H54 (cell line): ENCODE measurements at regions not wholly inside any gene's neighbourhood (a gene's known extent, or its start where the extent isn't known, plus 50 kb on each side); places are given as distances from the start of the nearest gene placed in this dataset.
"Not testable (repeated sequence)": the region's sequence is repeated elsewhere in the genome, so short reads cannot be mapped to it uniquely, and the experiment has no call there.

Source experiments
- DNase-seq: peaks from one replicate; pipeline ENCODE4 v3.0.0; 2011; ENCODE audit warnings: low spot score, mixed read lengths; ENCODE audit not compliant: insufficient read length
- FAIRE-seq: peaks from 3 replicates; lab custom pipeline; 2011; peaks lifted over from hg19 to GRCh38; lab: Jason Lieb, UNC
- POLR2A ChIP-seq: IDR thresholded peaks from 2 replicates; pipeline ENCODE4 v1.6.1; 2011; ENCODE audit warnings: low read depth, mild to moderate bottlenecking, low read length

DNA sequence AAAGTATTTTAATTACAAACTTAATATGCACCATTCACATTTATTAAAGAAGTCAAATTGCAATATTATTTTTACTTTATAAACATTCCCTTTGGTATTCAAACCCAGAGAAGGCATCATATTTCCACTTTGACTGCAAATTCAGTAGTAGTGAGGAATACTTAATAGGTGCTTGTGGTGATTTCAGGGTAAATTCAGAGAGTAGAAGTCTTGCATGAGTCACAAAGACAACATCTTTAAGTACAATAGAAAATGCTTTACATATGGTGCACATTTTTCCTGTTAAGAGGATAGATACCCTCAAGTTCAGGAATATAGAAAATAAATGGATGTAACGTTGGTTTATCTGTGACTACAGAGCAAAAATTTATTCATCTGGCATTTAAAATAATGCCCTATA lies 390.2 kb downstream of the TENT5A start:
- TF ChIP-seq POLR2A: no peak
- peak; percentile 3 for DNase-seq
- peak; percentile 89 for FAIRE-seq

DNA sequence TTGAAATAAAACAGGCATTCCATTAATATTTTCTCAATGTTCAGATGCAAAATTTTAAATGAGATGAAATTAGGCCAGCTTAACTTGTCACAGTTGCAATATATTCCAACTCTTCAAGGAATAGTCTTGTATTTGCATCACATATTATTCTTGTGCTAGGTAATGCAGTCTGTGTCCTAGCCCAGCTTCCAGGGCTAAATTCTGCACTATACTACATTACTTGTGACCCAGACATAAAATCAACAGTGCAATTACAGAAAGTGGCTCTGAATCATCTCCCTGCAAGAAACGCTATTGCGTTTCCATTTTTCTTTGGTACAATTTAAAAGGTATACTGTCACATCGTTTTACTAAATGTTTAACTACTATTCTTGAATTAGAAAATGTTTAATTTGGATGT lies 399.2 kb downstream of the TENT5A start:
- TF ChIP-seq POLR2A: no peak
- DNase-seq: no peak
- no peak for FAIRE-seq

- DNase-seq, FAIRE-seq: not testable (repeated sequence)
These were observed 408.5 kb downstream of the TENT5A start for GRCh38 chr6:81344026-81344425.

- TF ChIP-seq POLR2A: no peak
- no peak for FAIRE-seq
- DNase-seq: no peak
These were observed 411.5 kb downstream of the TENT5A start for GRCh38 chr6:81340946-81341345.

GRCh38 chr6:81331526-81331925 lies 421.0 kb downstream of the TENT5A start:
- FAIRE-seq (no peak), DNase-seq (no peak)
- no peak for TF ChIP-seq POLR2A

GRCh38 chr6:81328700-81329099 lies 423.8 kb downstream of the TENT5A start:
- FAIRE-seq: no peak
- no peak for DNase-seq

DNA sequence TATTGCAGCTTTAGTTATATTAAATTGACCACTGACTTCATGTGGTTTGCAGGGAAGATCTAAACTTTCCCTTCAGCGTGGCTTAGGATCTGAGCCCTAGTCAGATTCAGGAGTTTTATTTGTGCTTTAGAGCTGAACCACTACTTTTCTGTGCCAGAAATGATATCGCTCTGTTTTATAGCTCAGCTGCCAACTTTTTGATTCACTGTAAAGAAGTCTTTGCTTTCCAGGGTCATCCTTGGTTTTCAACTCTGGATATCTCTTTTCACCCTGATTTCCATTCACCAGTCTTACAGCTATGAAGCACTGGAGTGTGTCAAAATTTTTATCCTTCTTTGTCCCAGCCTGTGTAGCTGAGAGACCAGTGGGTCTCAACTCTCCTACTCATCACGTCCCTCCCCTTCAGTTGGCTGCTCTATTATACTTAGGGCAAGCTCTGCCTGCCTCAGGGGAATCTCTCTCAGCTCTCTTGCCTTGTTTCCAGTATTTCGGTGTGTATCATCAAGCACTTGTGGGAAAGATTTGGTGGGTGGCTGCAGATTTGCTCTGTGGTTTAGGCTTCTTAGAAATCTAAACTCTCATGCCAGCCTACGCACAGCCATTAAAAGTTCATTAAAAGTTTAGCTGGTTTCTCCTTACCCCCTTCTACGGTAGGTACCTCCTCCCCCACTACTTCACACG lies 425.5 kb downstream of the TENT5A start:
- FAIRE-seq: no peak

More at GRCh38 chr6:81328700-81329099, 423.8 kb downstream of the TENT5A start:
- no peak for TF ChIP-seq POLR2A

DNA sequence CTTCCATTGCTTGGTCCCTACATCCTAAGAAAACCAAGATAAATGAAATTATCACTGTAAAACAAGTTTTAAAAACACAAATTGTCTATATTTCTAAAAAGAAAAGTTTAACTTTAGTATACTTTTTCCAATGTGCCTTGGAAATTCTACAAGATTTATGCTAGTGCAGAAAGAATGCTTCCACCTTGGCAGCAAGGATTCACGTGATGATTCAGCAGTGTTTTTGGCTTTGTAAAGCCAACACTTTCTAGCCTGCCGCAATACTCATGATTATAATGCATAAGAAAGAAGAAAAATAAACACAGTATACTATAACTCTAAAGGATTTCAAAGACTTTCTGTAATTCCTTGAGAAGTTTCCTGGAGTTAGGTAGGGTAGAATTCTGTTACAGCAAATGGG lies 442.7 kb downstream of the TENT5A start:
- TF ChIP-seq POLR2A: no peak
- FAIRE-seq (no peak), DNase-seq (no peak)

More for the DNA sequence above, 425.5 kb downstream of the TENT5A start:
- DNase-seq: no peak
- TF ChIP-seq POLR2A: no peak

DNA sequence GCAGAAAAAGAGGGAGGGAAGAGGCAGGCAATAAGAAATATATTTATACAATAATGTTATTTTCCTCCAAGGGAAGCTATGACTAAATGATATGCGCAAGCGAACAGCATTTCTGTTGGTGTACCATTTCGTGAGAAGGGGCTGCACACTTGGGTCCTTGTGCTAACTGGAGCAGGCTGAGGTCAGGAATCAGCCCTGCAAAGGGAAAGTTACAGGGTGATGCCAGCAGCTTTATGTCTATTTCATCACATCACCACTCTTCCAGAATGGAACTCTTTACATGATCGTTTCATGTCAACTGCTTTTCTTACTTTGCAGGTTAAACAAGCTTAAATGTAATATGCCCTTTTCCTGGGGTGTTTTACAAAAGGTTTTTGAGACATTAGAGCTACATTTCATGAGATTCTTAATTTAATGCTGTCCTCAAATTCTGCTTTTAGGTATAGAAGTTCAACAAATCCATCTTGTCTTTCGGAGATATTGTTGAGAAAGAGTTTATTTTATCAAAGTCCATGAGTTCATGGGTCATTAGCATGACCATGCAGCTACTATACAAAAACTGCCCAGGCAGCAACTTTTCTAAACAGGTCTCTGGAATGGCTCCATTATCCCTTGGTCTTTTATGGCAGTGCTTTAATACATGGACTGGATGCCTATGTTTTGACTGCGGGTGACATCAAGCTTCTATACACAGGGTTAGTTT lies 443.8 kb downstream of the TENT5A start:
- DNase-seq: no peak
- TF ChIP-seq POLR2A: no peak
- no peak for FAIRE-seq

GRCh38 chr6:81307651-81308214 lies 444.7 kb downstream of the TENT5A start:
- DNase-seq: no peak
- no peak for TF ChIP-seq POLR2A
- FAIRE-seq: no peak

DNA sequence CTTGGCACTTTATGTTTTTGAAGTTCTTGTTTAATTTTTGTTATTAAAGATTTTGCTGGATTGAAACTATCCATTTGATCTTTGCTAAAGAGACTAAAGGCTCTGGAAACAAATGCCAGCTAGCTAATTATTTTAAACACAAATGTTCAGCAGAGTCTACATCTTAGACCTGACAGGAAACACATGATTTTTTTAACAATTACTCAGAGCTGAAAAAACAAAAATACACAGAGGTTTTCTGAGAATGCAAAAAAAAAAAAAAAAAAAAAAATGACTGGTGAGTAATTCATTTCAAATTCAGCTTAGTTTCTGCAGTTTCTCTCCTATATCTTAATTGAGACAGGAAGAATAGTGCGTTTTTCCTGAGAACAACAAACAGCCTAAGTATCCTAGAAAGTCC lies 448.0 kb downstream of the TENT5A start:
- FAIRE-seq: no peak
- no peak for TF ChIP-seq POLR2A
- DNase-seq: no peak

- FAIRE-seq (no peak), DNase-seq (no peak)
- TF ChIP-seq POLR2A: no peak
These were observed 451.5 kb downstream of the TENT5A start for GRCh38 chr6:81300961-81301360.

DNA sequence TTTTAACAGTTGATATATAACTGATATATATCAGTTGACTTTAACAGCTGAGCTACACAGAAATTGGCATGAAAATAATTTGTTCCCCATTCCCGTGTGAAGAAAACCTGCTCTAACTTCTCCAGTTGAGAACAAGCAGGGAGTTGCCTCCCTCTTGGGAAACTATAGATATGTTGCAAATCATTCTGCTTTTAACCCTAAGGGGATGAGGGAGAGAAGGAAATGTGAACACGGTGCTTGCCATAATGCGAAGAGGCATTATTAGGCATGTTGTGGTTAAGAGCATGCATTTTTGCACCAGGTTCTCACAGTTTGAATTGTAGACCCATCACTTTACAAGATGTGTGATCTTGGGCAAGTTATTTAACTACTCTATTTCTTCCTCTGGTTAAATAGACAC lies 453.7 kb downstream of the TENT5A start:
- FAIRE-seq: no peak
- DNase-seq: no peak
- no peak for TF ChIP-seq POLR2A

DNA sequence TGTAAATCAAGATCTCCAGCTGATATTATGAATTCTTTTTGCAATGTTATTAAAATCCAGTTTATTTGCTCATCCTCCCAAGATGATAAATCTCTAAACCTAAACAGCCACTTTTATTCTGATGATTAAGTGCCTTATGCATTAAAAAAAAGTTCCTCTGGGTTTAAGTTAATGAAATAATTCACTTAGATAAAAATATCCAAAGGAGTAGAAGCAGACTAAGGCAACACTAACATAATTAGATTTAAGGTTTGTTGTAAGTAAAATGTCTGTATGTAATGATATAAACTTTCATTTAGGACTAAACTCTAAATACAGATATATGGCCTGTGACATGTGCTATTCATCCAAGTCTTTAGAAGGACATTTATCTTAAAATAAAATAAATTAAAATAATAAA lies 457.2 kb downstream of the TENT5A start:
- FAIRE-seq: no peak

GRCh38 chr6:81293896-81294295 lies 458.6 kb downstream of the TENT5A start:
- TF ChIP-seq POLR2A: no peak

More for the DNA sequence above, 457.2 kb downstream of the TENT5A start:
- TF ChIP-seq POLR2A: no peak
- no peak for DNase-seq

More at GRCh38 chr6:81293896-81294295, 458.6 kb downstream of the TENT5A start:
- DNase-seq: no peak
- FAIRE-seq: no peak
